Sigmoid colon (tissue), 4 donors: ENCODE measurements at regions not wholly inside any gene's neighbourhood (a gene's known extent, or its start where the extent isn't known, plus 50 kb on each side); places are given as distances from the start of the nearest gene placed in this dataset.

ENCODE experiments used
- CTCF ChIP-seq, 4 experiments: fragments of 450-650 bp in 3 of 4; fragments of 200-600 bp in 1 of 4; IDR thresholded peaks; one replicate each; pipeline ENCODE4 v1.5.1; 2016 to 2019; ENCODE audit warnings: antibody characterized with exemption in 4 of 4, mild to moderate bottlenecking in 3 of 4, moderate library complexity in 2 of 4
- EP300 ChIP-seq, 4 donors: sonication (generic); formaldehyde crosslinking; IDR thresholded peaks; one replicate each; pipeline ENCODE4 v1.6.1; 2017; ENCODE audit warnings: antibody characterized with exemption in 4 of 4
- POLR2A ChIP-seq, 2 donors: fragments of 450-650 bp; IDR thresholded peaks; one replicate each; pipeline ENCODE4 v1.6.1; 2016; ENCODE audit warnings: antibody characterized with exemption in 2 of 2, mild to moderate bottlenecking in 2 of 2, moderate library complexity in 2 of 2

GRCh38 chr5:117379521-117379920, 804.9 kb upstream of the SEMA6A start:
- no peak for TF ChIP-seq CTCF (IDR thresholded peaks at IDR 0.05)
- no peak for TF ChIP-seq EP300 (IDR thresholded peaks at IDR 0.05)
- no peak for TF ChIP-seq POLR2A (IDR thresholded peaks at IDR 0.05)
